Nephron progenitor cell (in vitro differentiated cells): ENCODE measurements at regions not wholly inside any gene's neighbourhood (a gene's known extent, or its start where the extent isn't known, plus 50 kb on each side); places are given as distances from the start of the nearest gene placed in this dataset.
"Not testable (repeated sequence)": the region's sequence is repeated elsewhere in the genome, so short reads cannot be mapped to it uniquely, and the experiment has no call there.

Experiments
- DNase-seq: peaks from one replicate; pipeline ENCODE4 v3.0.0; 2021
- H3K27ac Mint-ChIP-seq: 2 replicates; pipeline ENCODE4 v1.8.0; 2021; ENCODE audit warnings: mild to moderate bottlenecking, moderate library complexity, mixed read lengths
- H3K27me3 Mint-ChIP-seq: 2 replicates; pipeline ENCODE4 v1.8.0; 2021; ENCODE audit warnings: mild to moderate bottlenecking, low read depth, mixed read lengths; ENCODE audit not compliant: poor library complexity
- H3K36me3 Mint-ChIP-seq: 2 replicates; pipeline ENCODE4 v1.8.0; 2021; ENCODE audit warnings: low read depth, mixed read lengths
- H3K4me1 Mint-ChIP-seq: 2 replicates; pipeline ENCODE4 v1.8.0; 2021; ENCODE audit warnings: mixed read lengths
- H3K4me3 Mint-ChIP-seq: 2 replicates; pipeline ENCODE4 v1.8.0; 2021; ENCODE audit warnings: mild to moderate bottlenecking, moderate library complexity, mixed read lengths
- H3K9me3 Mint-ChIP-seq: 2 replicates; pipeline ENCODE4 v1.8.0; 2021; ENCODE audit warnings: mild to moderate bottlenecking, moderate library complexity, mixed read lengths
- TF ChIP-seq, protein P1 (sequence below): fragments of 200-600 bp; sonication (generic); IDR thresholded peaks from 2 replicates; pipeline ENCODE4 v1.5.0; 2021; ENCODE audit warnings: antibody characterized with exemption

DNA sequence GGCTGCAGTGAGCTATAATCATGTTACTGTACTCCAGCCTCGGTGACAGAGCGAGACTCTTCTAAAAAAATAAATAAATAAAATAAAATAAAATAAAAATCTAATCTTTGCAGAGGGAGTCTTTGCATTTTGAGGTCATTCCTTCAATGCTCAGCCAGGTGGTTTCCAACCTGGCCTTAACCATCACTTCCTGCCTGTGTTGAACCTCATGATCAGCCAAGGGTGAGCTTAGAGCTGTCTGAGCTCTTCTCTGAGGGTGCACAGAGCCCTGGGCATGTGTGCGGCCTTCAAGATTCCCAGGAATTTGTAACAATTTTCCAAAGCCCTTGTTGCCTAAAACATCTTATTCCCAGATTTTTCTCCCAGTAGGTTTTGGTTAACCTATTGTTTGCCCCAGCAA, 94.3 kb downstream of the KCNJ12 start:
- not testable (repeated sequence) for H3K4me3 Mint-ChIP-seq, H3K9me3 Mint-ChIP-seq, DNase-seq, H3K4me1 Mint-ChIP-seq, H3K36me3 Mint-ChIP-seq, H3K27ac Mint-ChIP-seq
- peaks cover 74% of the 10 kb centered on the region for H3K27me3 Mint-ChIP-seq

DNA sequence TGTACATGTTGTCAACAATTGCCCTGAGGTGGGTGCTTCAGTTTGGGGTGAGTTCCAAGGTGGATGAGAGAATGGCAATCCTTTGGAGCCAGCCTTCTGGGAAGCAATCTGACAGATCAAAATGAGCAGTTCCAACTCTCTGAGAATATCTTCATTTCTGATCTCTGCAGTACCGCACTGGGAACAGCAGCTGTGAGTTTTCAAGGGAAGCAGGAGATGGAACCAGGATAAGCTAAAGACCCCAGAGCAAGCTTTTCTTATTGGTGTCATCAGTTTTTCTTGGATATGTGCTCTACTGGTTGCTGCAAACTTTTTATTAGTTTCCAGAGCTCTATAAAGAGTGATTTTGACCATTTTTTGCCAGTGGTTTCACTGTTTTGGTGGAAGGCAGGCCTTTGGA, 94.7 kb downstream of the KCNJ12 start:
- H3K4me3 Mint-ChIP-seq, result no peak overlapping the region
- peaks cover 74% of the 10 kb centered on the region for H3K27me3 Mint-ChIP-seq
- H3K9me3 Mint-ChIP-seq, result no peaks in the 10 kb centered on the region
- no peak overlapping the region for H3K27ac Mint-ChIP-seq
- DNase-seq, result no peak
- TF ChIP-seq, protein P1, sequence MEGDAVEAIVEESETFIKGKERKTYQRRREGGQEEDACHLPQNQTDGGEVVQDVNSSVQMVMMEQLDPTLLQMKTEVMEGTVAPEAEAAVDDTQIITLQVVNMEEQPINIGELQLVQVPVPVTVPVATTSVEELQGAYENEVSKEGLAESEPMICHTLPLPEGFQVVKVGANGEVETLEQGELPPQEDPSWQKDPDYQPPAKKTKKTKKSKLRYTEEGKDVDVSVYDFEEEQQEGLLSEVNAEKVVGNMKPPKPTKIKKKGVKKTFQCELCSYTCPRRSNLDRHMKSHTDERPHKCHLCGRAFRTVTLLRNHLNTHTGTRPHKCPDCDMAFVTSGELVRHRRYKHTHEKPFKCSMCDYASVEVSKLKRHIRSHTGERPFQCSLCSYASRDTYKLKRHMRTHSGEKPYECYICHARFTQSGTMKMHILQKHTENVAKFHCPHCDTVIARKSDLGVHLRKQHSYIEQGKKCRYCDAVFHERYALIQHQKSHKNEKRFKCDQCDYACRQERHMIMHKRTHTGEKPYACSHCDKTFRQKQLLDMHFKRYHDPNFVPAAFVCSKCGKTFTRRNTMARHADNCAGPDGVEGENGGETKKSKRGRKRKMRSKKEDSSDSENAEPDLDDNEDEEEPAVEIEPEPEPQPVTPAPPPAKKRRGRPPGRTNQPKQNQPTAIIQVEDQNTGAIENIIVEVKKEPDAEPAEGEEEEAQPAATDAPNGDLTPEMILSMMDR, result no peak
- no peaks in the 10 kb centered on the region for H3K36me3 Mint-ChIP-seq
- H3K4me1 Mint-ChIP-seq, result no peaks in the 10 kb centered on the region

DNA sequence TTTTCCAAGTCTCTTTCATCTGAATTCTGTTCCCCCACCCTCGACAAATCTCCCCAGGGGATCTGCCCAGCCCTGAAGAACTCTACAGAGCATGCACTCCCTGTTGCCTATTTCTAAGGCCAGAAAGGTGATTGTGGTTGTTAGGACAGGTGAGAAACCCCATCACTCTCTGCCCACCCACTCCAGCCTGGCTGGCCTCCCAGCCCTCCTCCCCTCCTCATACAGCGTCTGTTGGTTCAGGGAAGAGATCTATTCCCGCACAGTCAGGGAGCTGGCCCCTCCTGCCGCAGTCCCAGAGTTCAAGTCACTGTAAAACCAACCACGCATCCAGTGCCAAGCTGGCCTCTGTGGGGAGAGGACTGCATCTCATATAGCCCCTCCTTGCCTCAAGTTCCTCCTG, 98.7 kb downstream of the KCNJ12 start:
- H3K4me1 Mint-ChIP-seq, result no peaks in the 10 kb centered on the region
- peak overlapping the region; percentile 84 for H3K27ac Mint-ChIP-seq
- no peak for DNase-seq
- TF ChIP-seq, protein P1, result no peak
- peaks cover 50% of the 10 kb centered on the region for H3K27me3 Mint-ChIP-seq
- no peak overlapping the region for H3K4me3 Mint-ChIP-seq
- H3K36me3 Mint-ChIP-seq, result no peaks in the 10 kb centered on the region
- H3K9me3 Mint-ChIP-seq, result peaks cover 24% of the 10 kb centered on the region

DNA sequence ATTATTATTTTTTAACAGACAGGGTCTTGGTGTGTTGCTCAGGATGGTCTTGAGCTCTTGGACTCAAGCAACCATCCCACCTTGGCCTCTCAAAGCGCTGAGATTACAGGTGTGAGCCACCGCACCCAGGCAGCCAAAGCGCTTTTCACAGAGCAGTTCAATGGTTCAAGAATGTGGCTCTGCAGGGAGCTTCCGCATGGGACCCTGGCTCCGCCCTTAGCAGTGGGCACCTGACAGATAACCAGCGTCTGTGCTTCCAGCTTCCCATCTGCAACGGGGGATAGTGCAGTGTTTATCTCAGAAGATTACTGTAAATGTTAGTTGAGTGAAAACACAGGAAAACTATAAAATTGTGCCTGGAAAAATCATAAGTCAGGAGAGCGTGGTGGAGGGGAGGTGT, 99.4 kb downstream of the KCNJ12 start:
- Mint-ChIP-seq H3K27ac (no peak overlapping the region), H3K27me3 (peaks cover 48% of the 10 kb centered on the region)
- TF ChIP-seq, protein P1, result no peak

DNA sequence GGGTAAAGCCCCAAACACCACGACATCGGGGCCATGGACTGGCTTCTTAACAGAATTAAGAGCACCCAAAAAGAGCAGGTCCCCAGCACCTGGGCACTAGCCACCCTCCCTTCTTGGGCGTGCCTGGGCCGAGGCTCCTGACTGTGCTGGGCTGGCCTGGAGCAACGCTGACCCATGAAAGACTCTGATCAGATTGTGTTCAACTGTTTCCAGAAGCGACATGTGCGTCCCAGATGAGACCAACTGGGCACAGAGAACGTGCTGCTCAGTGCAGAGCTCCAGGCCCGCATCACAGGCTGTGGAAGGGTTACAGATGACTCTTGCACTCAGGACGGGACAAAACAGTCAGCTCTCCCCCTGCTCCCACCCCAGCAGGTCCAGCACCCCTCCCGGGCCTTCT, 100.7 kb downstream of the KCNJ12 start:
- TF ChIP-seq, protein P1, result no peak
- H3K9me3 Mint-ChIP-seq, result peaks cover 24% of the 10 kb centered on the region
- no peaks in the 10 kb centered on the region for H3K4me1 Mint-ChIP-seq
- H3K27ac Mint-ChIP-seq, result no peak overlapping the region
- H3K4me3 Mint-ChIP-seq, result no peak overlapping the region
- H3K36me3 Mint-ChIP-seq, result no peaks in the 10 kb centered on the region
- peaks cover 47% of the 10 kb centered on the region for H3K27me3 Mint-ChIP-seq
- DNase-seq, result no peak

More for the DNA sequence above, 99.4 kb downstream of the KCNJ12 start:
- no peaks in the 10 kb centered on the region for H3K4me1 Mint-ChIP-seq
- H3K36me3 Mint-ChIP-seq, result no peaks in the 10 kb centered on the region
- peaks cover 24% of the 10 kb centered on the region for H3K9me3 Mint-ChIP-seq
- no peak overlapping the region for H3K4me3 Mint-ChIP-seq
- no peak for DNase-seq

DNA sequence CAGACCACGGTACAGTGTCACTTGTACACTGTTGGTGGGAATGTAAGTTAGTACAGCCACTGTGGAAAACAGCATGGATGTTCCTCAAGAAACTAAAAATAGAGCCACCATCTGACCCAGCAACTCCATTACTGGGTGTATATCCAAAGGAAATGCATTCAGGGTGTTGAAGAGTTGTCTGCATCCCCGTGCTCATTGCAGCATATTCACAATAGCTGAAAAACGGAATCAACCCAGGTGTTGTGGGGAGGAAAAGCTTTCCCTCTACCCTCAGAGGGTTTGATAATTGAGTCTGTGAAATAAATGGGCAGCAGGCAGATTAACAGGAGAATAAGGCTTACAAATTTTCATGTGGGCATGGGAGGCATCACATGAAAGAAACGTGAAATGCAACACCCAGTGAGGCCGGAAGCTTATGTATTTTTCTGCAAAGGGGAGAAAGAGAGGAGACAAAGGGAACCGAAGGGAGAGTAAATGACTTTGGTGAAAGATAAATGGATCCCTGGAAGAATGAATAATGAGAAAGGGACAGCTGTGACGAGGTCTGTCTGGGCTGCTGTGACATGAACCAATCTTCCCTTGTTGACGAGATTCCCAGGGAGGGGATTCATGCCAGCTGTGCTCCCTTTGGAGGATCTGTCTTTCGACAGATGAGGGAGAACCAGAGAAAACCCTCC, 106.2 kb downstream of the KCNJ12 start:
- TF ChIP-seq, protein P1, result no peak
- DNase-seq, result no peak
- Mint-ChIP-seq H3K4me3 (no peak overlapping the region), H3K27me3 (peaks cover 58% of the 10 kb centered on the region), H3K27ac (no peak overlapping the region), H3K9me3 (peaks cover 21% of the 10 kb centered on the region), H3K4me1 (no peaks in the 10 kb centered on the region), H3K36me3 (no peaks in the 10 kb centered on the region)

DNA sequence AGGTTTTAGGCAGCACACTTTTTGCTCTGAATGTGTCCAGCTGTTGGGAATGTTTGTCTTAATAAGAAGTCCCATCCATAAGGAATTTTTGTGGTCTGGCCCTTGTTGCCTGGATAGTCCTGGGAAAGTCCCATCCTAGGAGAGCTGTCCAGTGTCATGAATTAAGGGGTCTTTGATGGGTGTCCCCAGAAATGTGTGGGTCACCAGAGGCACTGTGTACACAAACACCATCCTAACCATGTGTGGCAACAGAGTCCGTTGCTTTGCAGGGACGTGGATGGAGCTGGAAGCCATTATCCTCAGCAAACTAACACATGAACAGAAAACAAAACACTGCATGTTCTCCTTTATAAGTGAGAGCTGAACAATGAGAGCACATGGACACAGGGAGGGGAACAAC, 111.9 kb downstream of the KCNJ12 start:
- not testable (repeated sequence) for H3K4me1 Mint-ChIP-seq, H3K9me3 Mint-ChIP-seq, DNase-seq, H3K27ac Mint-ChIP-seq, H3K4me3 Mint-ChIP-seq, H3K36me3 Mint-ChIP-seq
- peaks cover 57% of the 10 kb centered on the region for H3K27me3 Mint-ChIP-seq
